HG03025 (cell line): ENCODE measurements at regions not wholly inside any gene's neighbourhood (a gene's known extent, or its start where the extent isn't known, plus 50 kb on each side); places are given as distances from the start of the nearest gene placed in this dataset.

ENCODE experiments used
- ATAC-seq: cut with Tn5 transposase; IDR thresholded peaks from one replicate; pipeline ENCODE4 v1.9.1; 2021; ENCODE audit warnings: mild to moderate bottlenecking, moderate library complexity; ENCODE audit not compliant: unreplicated experiment, low FRiP score

DNA sequence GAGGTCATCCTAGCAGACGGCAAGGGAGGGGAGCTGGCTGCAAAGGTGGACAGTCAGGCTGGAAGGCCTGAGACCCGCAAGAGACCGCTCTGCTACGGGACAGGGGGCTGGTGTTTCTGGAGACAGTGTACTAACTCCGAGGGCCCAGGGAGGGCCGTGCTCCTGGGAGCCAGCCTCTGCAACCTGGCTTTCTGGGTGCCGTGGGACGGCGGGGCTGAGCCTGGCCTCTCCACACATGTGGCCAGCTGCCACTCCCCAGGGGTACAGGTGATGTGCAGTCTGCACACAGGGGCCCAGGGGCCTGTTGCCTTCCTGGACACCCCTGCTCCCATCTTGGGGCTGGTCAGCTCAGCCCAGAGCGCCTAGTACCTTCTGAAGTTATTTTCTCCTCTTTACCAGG lies 92.2 kb downstream of the MRPL36 start:
- no peak for ATAC-seq

DNA sequence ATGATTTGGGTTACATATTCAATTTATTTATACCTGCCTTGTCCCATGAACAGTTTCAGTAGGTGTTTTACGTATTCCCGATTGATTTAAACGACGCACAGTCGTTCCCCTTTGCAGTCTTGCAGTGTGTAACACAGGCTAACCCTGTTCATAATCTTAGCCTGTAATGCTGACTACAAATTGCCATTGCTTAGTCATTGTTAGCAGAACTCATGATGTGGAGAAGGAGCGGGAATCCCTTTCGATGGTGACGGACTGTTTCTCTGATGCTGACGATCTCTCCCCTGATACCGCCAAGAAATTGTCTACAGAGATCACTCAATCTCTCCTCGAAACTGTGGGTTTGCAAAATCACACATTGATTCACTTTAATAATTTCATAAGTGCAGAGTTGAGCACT lies 93.2 kb downstream of the MRPL36 start:
- ATAC-seq: no peak

GRCh38 chr5:1706021-1706420 lies 93.6 kb downstream of the MRPL36 start:
- ATAC-seq: no peak

- no peak for ATAC-seq
These were observed 95.0 kb downstream of the MRPL36 start for GRCh38 chr5:1704676-1705075.

DNA sequence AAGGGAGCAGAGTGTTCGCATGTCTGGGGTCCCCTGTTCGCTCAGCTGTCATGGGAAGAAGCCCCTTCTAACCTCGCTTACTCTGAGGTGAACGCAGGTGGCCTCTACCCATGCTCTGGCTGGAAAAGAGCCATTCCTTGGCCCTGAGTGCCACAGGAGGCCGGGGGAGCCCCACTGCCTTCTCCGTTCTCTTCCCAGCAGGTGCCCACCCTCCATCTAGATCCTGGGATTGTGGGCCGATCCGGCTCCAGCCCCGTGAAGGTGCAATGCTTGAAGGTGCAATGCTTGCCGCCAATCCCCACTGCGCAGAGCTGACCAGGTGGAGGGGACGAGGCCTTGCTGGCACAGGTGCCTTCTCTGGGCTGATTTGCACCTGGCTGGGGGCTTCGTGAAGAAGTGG lies 95.4 kb downstream of the MRPL36 start:
- no peak for ATAC-seq

- ATAC-seq: no peak
These were observed 96.1 kb downstream of the MRPL36 start for GRCh38 chr5:1703352-1704050.

DNA sequence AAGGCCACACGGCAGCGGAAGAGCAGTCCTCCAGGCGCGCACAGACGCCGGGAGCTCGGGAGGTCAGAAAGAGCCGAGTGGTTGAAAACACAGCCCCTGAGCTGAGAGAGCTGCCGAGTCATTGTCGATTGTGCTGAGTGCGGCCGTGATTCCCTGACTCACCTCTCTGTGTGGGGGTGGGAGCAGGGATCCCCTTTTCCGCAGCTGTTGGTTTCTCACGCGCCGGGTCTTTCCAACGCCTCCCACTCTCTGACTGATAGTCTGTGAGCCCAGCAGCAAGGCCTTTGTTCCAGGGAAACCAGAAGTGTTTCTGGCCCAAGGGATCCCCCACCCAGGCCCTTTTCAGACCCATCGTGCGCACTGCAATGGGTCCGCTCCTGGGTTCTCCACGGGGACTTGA lies 97.3 kb downstream of the MRPL36 start:
- ATAC-seq: no peak

DNA sequence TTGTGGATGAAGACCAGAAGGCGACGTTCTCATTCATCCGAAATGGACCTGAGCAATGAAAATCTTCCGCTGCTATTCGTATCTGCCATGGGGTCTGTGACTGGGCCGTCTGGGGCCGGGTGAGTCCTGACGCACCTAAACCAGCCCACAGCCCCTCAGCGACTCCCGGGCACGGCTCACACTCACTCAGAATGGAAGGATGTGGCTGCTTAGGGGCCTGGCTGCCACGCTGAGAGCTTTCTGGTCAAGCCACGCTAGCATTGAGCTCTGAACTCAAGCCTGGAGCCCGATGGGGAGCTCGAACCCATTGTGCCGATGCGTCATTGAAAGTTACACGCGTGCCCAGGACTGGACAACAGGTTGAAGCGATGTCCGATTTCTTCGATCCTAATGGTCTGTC lies 97.8 kb downstream of the MRPL36 start:
- ATAC-seq: no peak

GRCh38 chr5:1701216-1701864 lies 98.3 kb downstream of the MRPL36 start:
- no peak for ATAC-seq

DNA sequence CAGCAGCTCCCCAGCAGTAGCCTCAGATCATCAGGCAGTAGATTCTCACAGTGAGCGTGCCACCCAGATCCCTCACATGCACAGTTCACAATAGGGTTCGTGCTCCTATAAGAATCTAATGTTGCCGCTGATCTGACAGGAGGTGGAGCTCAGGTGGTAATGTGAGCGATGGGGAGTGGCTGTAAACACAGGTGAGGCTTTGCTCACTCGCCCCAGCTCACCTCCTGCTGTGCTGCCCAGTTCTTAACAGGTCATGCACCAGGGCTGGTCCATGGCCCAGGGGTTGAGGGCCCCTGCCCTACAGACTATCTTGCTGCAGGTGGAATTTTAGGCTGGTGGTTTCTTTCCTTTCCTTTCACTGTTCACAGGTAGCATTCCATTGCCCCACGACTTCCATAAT lies 100.2 kb downstream of the MRPL36 start:
- ATAC-seq: no peak

DNA sequence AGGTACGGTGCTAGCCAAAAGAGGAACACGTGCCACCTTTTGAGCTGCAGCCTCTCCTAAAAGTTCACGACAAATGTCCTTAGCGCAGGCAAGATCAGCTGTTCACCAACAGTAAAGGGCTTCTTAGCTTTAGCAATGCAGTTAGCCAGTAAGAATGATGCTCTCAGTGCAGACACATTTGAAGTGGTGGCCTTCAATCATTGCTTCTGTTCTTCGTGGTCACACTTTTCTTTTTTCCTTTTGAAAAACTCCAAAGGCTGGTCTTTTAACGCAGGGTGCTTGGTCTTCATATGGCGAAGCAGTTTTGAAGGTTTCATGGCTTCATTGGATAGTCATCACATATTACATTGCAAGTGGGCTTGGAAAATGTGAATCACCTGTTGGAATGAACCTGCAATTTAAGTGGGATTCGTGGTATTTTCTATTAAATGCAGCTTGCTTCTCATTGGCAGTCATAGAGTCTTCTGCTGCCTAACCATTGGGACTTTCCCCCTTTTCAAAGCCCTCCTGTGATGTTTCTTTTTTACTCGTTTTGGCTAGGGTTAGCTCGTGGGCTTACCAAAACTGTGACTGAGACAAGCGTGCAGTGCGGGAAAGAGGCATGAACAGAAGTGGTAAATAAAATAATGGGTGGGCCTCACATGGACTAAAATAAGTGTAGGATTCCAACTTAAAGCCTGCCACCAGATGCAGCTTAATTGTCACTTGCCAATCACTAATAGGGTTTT lies 100.9 kb downstream of the MRPL36 start:
- no peak for ATAC-seq

DNA sequence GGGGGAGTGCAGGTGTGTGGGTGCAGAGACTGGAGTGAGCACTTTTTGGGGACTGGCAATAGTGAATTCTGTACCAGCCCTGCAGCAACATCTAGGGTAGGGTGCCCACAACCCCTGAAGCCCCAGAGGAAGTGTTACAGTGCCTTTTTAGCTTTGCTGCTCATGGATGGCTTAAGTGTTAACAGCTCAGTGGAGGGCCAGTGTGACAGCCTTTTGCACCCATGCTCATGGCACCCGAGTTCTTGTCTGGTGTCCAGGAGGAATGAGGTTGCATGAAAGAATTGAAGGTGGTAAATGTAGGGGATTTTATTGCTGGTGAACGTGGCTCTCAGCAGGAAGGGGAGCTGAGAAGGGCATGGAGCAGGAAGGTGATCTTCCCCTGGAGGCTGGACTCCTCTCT lies 107.3 kb downstream of the MRPL36 start:
- ATAC-seq: no peak

GRCh38 chr5:1687301-1687970 lies 112.2 kb downstream of the MRPL36 start:
- no peak for ATAC-seq

DNA sequence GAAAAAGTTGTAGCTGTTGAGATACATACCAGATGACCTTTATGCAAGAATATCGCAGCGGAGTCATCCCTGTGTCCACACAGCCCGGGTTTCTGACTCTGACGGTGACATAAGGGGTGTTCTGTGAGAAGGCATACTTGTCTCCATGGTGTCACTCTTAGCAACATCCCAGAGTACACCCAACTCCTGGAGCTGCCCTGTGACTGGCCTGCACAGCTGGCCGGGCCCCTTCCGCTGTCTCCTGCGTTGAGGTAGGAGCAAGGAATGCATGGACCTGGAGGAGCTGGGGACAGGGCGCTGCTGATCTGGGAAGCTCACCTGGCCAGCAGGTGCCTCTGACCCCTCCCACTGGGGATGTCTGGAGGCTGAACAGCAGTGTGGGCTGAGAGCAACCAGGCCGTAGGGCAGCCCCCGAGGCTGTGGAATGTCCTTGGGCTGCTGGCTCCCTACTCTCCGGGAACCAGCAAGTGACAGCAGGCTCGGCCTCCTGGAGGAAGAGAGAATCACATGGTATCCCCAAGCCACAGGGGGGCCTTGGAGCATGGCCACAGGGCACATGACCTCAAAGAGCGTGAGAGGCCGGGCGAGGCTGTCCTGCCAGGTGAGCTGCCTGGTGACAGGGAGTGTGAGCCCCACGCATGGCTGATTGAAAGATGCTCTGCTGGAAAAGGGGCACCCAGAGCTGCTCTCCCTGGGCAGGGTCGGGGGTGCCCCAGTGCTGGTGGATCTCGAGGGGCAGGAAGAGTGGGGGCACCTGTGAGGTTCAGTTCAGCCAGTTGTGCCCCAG lies 113.4 kb downstream of the MRPL36 start:
- ATAC-seq: no peak

- ATAC-seq: no peak
These were observed 114.6 kb downstream of the MRPL36 start for GRCh38 chr5:1685066-1685465.

- no peak for ATAC-seq
These were observed 117.7 kb downstream of the MRPL36 start for GRCh38 chr5:1681955-1682354.

- no peak for ATAC-seq
These were observed 126.5 kb downstream of the MRPL36 start for GRCh38 chr5:1673042-1673677.

DNA sequence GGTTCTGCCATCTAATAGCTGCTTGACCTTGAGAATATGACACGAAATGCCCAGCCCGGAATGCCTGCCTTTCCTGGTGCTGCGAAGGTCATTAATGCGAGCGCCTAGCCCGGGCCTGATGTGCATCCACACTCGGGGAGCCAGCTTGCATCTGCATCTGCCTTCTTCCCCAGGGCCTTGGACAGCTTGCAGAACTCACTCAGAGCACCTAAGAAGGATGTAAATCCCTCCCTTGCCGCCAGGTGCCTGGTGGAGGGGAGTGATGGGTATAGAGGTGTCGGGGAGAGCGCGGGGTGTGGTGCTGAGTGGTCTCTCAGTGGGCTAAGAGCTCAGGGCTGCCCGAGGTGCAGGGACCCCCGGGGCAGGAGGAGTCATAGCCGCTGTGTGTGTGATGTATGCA lies 127.2 kb downstream of the MRPL36 start:
- no peak for ATAC-seq

- no peak for ATAC-seq
These were observed 128.3 kb downstream of the MRPL36 start for GRCh38 chr5:1671351-1671750.

- no peak for ATAC-seq
These were observed 129.3 kb downstream of the MRPL36 start for GRCh38 chr5:1670351-1670750.
